ENCODE measurements at regions not wholly inside any gene's neighbourhood (a gene's known extent, or its start where the extent isn't known, plus 50 kb on each side); places are given as distances from the start of the nearest gene placed in this dataset.

DNA sequence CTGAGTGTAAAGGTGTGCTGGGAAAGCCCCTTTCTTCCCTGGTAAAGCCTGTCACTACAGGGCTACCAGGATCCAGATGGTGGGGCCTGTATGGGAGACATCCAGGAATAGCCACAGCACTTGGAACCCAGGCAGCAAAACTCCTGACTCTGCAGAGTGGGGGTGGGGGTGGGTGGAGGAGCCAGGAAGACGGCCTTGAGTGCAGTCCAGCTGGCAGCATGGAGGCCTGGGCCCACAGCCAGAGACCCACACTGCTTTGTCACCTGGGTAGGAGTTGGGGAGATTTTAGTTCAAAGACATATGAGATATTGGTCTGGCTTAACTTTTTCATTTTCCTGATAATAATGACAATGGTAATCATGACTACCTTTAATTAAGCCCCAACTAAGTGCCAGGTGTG lies 116.7 kb upstream of the MRPS22 start:
- TF ChIP-seq, protein P1, sequence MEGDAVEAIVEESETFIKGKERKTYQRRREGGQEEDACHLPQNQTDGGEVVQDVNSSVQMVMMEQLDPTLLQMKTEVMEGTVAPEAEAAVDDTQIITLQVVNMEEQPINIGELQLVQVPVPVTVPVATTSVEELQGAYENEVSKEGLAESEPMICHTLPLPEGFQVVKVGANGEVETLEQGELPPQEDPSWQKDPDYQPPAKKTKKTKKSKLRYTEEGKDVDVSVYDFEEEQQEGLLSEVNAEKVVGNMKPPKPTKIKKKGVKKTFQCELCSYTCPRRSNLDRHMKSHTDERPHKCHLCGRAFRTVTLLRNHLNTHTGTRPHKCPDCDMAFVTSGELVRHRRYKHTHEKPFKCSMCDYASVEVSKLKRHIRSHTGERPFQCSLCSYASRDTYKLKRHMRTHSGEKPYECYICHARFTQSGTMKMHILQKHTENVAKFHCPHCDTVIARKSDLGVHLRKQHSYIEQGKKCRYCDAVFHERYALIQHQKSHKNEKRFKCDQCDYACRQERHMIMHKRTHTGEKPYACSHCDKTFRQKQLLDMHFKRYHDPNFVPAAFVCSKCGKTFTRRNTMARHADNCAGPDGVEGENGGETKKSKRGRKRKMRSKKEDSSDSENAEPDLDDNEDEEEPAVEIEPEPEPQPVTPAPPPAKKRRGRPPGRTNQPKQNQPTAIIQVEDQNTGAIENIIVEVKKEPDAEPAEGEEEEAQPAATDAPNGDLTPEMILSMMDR (IDR thresholded peaks at IDR 0.05; ENCODE audit: borderline replicate concordance, extremely low read depth, low read length, poor library complexity, severe bottlenecking) = no peak
- TF ChIP-seq EZH2 (IDR thresholded peaks at IDR 0.05; ENCODE audit: borderline replicate concordance, low read depth, low read length, severe bottlenecking) = no peak

Data from DND-41 (cell line).